Activated T-helper 17 cell treated with anti-CD3 and anti-CD28 coated beads, Interleukin-2, amount 50 U/mL, for 72 hours (primary cell): ENCODE measurements at regions not wholly inside any gene's neighbourhood (a gene's known extent, or its start where the extent isn't known, plus 50 kb on each side); places are given as distances from the start of the nearest gene placed in this dataset.

Experiments used
- ATAC-seq: fragments of 150-1000 bp; cut with Tn5 transposase; replicated peaks from 2 replicates; pipeline ENCODE4 v1.10.0; 2021; ENCODE audit warnings: mild to moderate bottlenecking, moderate library complexity
- H3K27ac Mint-ChIP-seq: one replicate; pipeline ENCODE4 v1.8.0; 2022; ENCODE audit warnings: mixed read lengths
- H3K27me3 Mint-ChIP-seq: one replicate; pipeline ENCODE4 v1.8.0; 2022; ENCODE audit warnings: mixed read lengths
- H3K36me3 Mint-ChIP-seq: one replicate; pipeline ENCODE4 v1.8.0; 2022; ENCODE audit warnings: low read depth, mild to moderate bottlenecking, mixed read lengths
- H3K4me1 Mint-ChIP-seq: one replicate; pipeline ENCODE4 v1.8.0; 2022; ENCODE audit warnings: mixed read lengths
- H3K4me3 Mint-ChIP-seq: one replicate; pipeline ENCODE4 v1.8.0; 2022; ENCODE audit warnings: mild to moderate bottlenecking, mixed read lengths
- H3K9me3 Mint-ChIP-seq: one replicate; pipeline ENCODE4 v1.8.0; 2022; ENCODE audit warnings: mixed read lengths

GRCh38 chr4:132264176-132264575 is 884.9 kb upstream of the PCDH10 start:
- H3K9me3 Mint-ChIP-seq = no peaks in the 10 kb centered on the region
- H3K36me3 Mint-ChIP-seq = no peaks in the 10 kb centered on the region
- no peak for ATAC-seq
- H3K27me3 Mint-ChIP-seq = no peaks in the 10 kb centered on the region
- H3K27ac Mint-ChIP-seq = no peak overlapping the region
- no peak overlapping the region for H3K4me3 Mint-ChIP-seq
- H3K4me1 Mint-ChIP-seq = no peaks in the 10 kb centered on the region

GRCh38 chr4:132266374-132266773 is 882.7 kb upstream of the PCDH10 start:
- ATAC-seq = no peak

GRCh38 chr4:132267321-132267720 is 881.8 kb upstream of the PCDH10 start:
- no peaks in the 10 kb centered on the region for H3K36me3 Mint-ChIP-seq
- no peaks in the 10 kb centered on the region for H3K9me3 Mint-ChIP-seq
- no peak overlapping the region for H3K27ac Mint-ChIP-seq
- no peaks in the 10 kb centered on the region for H3K27me3 Mint-ChIP-seq
- ATAC-seq = no peak
- no peaks in the 10 kb centered on the region for H3K4me1 Mint-ChIP-seq
- H3K4me3 Mint-ChIP-seq = no peak overlapping the region

More at GRCh38 chr4:132266374-132266773, 882.7 kb upstream of the PCDH10 start:
- Mint-ChIP-seq H3K36me3 (no peaks in the 10 kb centered on the region), H3K27me3 (no peaks in the 10 kb centered on the region), H3K4me3 (no peak overlapping the region), H3K27ac (no peak overlapping the region), H3K9me3 (no peaks in the 10 kb centered on the region), H3K4me1 (no peaks in the 10 kb centered on the region)

GRCh38 chr4:132269303-132269990 is 879.6 kb upstream of the PCDH10 start:
- no peaks in the 10 kb centered on the region for H3K9me3 Mint-ChIP-seq
- no peaks in the 10 kb centered on the region for H3K4me1 Mint-ChIP-seq
- no peaks in the 10 kb centered on the region for H3K27me3 Mint-ChIP-seq
- no peak for ATAC-seq
- H3K4me3 Mint-ChIP-seq = no peak overlapping the region
- H3K27ac Mint-ChIP-seq = no peak overlapping the region
- H3K36me3 Mint-ChIP-seq = no peaks in the 10 kb centered on the region

GRCh38 chr4:132275583-132276121 is 873.4 kb upstream of the PCDH10 start:
- Mint-ChIP-seq H3K27ac (no peak overlapping the region), H3K4me3 (no peak overlapping the region), H3K27me3 (no peaks in the 10 kb centered on the region), H3K9me3 (peaks cover 6% of the 10 kb centered on the region), H3K36me3 (no peaks in the 10 kb centered on the region), H3K4me1 (no peaks in the 10 kb centered on the region)
- no peak for ATAC-seq

- Mint-ChIP-seq H3K36me3 (no peaks in the 10 kb centered on the region), H3K4me1 (no peaks in the 10 kb centered on the region), H3K9me3 (peaks cover 6% of the 10 kb centered on the region), H3K4me3 (no peak overlapping the region), H3K27me3 (no peaks in the 10 kb centered on the region), H3K27ac (no peak overlapping the region)
- no peak for ATAC-seq
These were observed 872.9 kb upstream of the PCDH10 start for GRCh38 chr4:132276185-132276584.

GRCh38 chr4:132276989-132277388 is 872.1 kb upstream of the PCDH10 start:
- no peaks in the 10 kb centered on the region for H3K4me1 Mint-ChIP-seq
- H3K27me3 Mint-ChIP-seq = no peaks in the 10 kb centered on the region
- H3K36me3 Mint-ChIP-seq = no peaks in the 10 kb centered on the region
- H3K4me3 Mint-ChIP-seq = no peak overlapping the region
- peaks cover 6% of the 10 kb centered on the region for H3K9me3 Mint-ChIP-seq
- no peak for ATAC-seq
- no peak overlapping the region for H3K27ac Mint-ChIP-seq

GRCh38 chr4:132281733-132282132 is 867.4 kb upstream of the PCDH10 start:
- H3K9me3 Mint-ChIP-seq = peaks cover 12% of the 10 kb centered on the region
- no peaks in the 10 kb centered on the region for H3K4me1 Mint-ChIP-seq
- H3K4me3 Mint-ChIP-seq = no peak overlapping the region
- ATAC-seq = no peak
- H3K36me3 Mint-ChIP-seq = no peaks in the 10 kb centered on the region
- H3K27me3 Mint-ChIP-seq = no peaks in the 10 kb centered on the region
- no peak overlapping the region for H3K27ac Mint-ChIP-seq

GRCh38 chr4:132284910-132285426 is 864.1 kb upstream of the PCDH10 start:
- no peaks in the 10 kb centered on the region for H3K27me3 Mint-ChIP-seq
- H3K4me3 Mint-ChIP-seq = no peak overlapping the region
- no peak overlapping the region for H3K27ac Mint-ChIP-seq
- no peak for ATAC-seq
- H3K9me3 Mint-ChIP-seq = peaks cover 13% of the 10 kb centered on the region
- H3K4me1 Mint-ChIP-seq = no peaks in the 10 kb centered on the region
- H3K36me3 Mint-ChIP-seq = no peaks in the 10 kb centered on the region

GRCh38 chr4:132297346-132297745 is 851.7 kb upstream of the PCDH10 start:
- Mint-ChIP-seq H3K4me1 (no peaks in the 10 kb centered on the region), H3K27me3 (no peaks in the 10 kb centered on the region), H3K36me3 (no peaks in the 10 kb centered on the region), H3K4me3 (no peak overlapping the region), H3K27ac (no peak overlapping the region), H3K9me3 (peaks cover 11% of the 10 kb centered on the region)
- no peak for ATAC-seq

GRCh38 chr4:132299841-132300240 is 849.3 kb upstream of the PCDH10 start:
- Mint-ChIP-seq H3K9me3 (peaks cover 11% of the 10 kb centered on the region), H3K4me1 (no peaks in the 10 kb centered on the region), H3K27ac (no peak overlapping the region), H3K27me3 (no peaks in the 10 kb centered on the region), H3K4me3 (no peak overlapping the region), H3K36me3 (no peaks in the 10 kb centered on the region)
- no peak for ATAC-seq

- H3K27ac Mint-ChIP-seq = no peak overlapping the region
- no peak overlapping the region for H3K4me3 Mint-ChIP-seq
- peaks cover 3% of the 10 kb centered on the region for H3K9me3 Mint-ChIP-seq
- no peaks in the 10 kb centered on the region for H3K36me3 Mint-ChIP-seq
- ATAC-seq = no peak
- H3K27me3 Mint-ChIP-seq = no peaks in the 10 kb centered on the region
- no peaks in the 10 kb centered on the region for H3K4me1 Mint-ChIP-seq
These were observed 836.6 kb upstream of the PCDH10 start for GRCh38 chr4:132312521-132312920.

- H3K9me3 Mint-ChIP-seq = peaks cover 3% of the 10 kb centered on the region
- H3K27me3 Mint-ChIP-seq = no peaks in the 10 kb centered on the region
- no peaks in the 10 kb centered on the region for H3K4me1 Mint-ChIP-seq
- no peak overlapping the region for H3K27ac Mint-ChIP-seq
- H3K4me3 Mint-ChIP-seq = no peak overlapping the region
- H3K36me3 Mint-ChIP-seq = no peaks in the 10 kb centered on the region
- ATAC-seq = no peak
These were observed 835.2 kb upstream of the PCDH10 start for GRCh38 chr4:132313852-132314251.

GRCh38 chr4:132316738-132317137 is 832.4 kb upstream of the PCDH10 start:
- Mint-ChIP-seq H3K4me3 (no peak overlapping the region), H3K4me1 (no peaks in the 10 kb centered on the region), H3K9me3 (peaks cover 6% of the 10 kb centered on the region), H3K27ac (no peak overlapping the region), H3K27me3 (no peaks in the 10 kb centered on the region), H3K36me3 (no peaks in the 10 kb centered on the region)
- no peak for ATAC-seq

GRCh38 chr4:132317923-132318322 is 831.2 kb upstream of the PCDH10 start:
- peaks cover 6% of the 10 kb centered on the region for H3K9me3 Mint-ChIP-seq
- no peaks in the 10 kb centered on the region for H3K4me1 Mint-ChIP-seq
- no peak for ATAC-seq
- H3K36me3 Mint-ChIP-seq = no peaks in the 10 kb centered on the region
- H3K27ac Mint-ChIP-seq = no peak overlapping the region
- no peaks in the 10 kb centered on the region for H3K27me3 Mint-ChIP-seq
- H3K4me3 Mint-ChIP-seq = no peak overlapping the region
